ENCODE measurements at regions not wholly inside any gene's neighbourhood (a gene's known extent, or its start where the extent isn't known, plus 50 kb on each side); places are given as distances from the start of the nearest gene placed in this dataset.

DNA sequence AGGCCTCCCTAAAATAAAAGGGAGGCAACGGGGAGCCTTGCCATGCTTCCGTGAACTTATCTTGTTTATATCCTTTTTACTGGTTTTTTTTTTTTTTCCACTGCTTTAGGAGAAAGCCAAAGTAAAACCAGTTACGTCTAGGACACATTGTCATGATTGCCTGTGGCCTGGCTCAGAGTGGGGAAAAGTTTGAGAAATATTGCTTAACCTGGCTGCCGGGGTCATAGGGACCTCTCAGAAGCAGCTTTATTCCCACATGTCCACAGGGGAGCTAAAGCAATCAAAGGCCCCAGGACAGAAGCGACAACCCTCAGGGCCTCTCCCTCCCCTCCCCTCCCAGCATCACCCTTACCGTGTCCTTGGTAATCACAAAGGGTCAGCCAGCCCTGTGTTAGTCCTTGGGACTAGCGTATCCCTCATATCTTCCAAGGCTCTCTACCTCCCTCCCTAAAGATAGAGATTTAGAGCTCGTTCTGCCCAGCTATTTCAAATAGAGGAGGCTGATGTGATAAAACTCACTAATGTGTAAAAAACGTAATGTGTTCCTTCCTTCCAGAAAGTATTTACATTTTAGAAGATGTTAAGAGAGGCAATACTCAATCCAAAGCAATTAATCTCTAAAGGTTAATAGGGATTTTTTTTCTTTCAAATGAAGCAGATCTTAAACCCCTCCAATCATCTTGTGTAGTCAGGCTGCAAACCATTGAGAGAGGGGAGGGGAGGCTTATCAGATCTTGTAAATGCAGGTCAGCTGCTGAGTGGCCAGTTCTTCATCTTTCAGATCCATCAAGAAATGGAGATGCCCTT lies 64.8 kb upstream of the PRKAR2B start:
- H3K4me3 Mint-ChIP-seq, result no peak overlapping the region
- Histone ChIP-seq H3K4me3 (ENCODE audit: control extremely low read depth in 1 of 5, extremely low read depth in 1 of 5, insufficient read depth in 1 of 5, low read depth in 2 of 5, low read length in 4 of 5) (no peak overlapping the region), H3K27me3 (replicated peaks in 1 of 4; ENCODE audit: control extremely low read depth in 1 of 4, control insufficient read depth in 3 of 4, insufficient read depth in 4 of 4, low read length in 3 of 4) (no peaks in the 10 kb centered on the region), H3K9me3 (ENCODE audit: control extremely low read depth in 1 of 3, control insufficient read depth in 2 of 3, insufficient read depth in 1 of 3, low read length in 2 of 3) (no peaks in the 10 kb centered on the region), H3K9ac (ENCODE audit: low read length) (no peak overlapping the region), H3K4me2 (replicated peaks; ENCODE audit: low read depth, low read length, poor library complexity, severe bottlenecking) (no peak overlapping the region), H2AFZ (ENCODE audit: insufficient read depth, low read depth, low read length, poor library complexity, severe bottlenecking) (no peak overlapping the region), H3K27ac (ENCODE audit: low read length in 2 of 2) (no peak overlapping the region), H4K20me1 (ENCODE audit: control insufficient read depth, insufficient read depth, low read length, poor library complexity, severe bottlenecking) (no peaks in the 10 kb centered on the region), H3K79me2 (ENCODE audit: control insufficient read depth, insufficient read depth, low read length) (no peaks in the 10 kb centered on the region), H3K36me3 (replicated peaks in 1 of 2; ENCODE audit: control extremely low read depth in 1 of 2, control insufficient read depth in 1 of 2, extremely low read depth in 1 of 2, insufficient read depth in 2 of 2, low read length in 1 of 2) (no peaks in the 10 kb centered on the region), H3K4me1 (ENCODE audit: control insufficient read depth in 2 of 2, insufficient read depth in 2 of 2, low read length in 2 of 2) (no peaks in the 10 kb centered on the region)
- CTCF ChIA-PET, result no interaction called here
- POLR2A ChIA-PET, result no interaction called here
- no peak for ATAC-seq (ENCODE audit: low read depth)
- WGBS (ENCODE audit: insufficient coverage), result 100% methylated on average over 2 of the region's 9 CpGs
- TF ChIP-seq CTCF (IDR thresholded peaks at IDR 0.05) (no peak), EZH2 (IDR thresholded peaks at IDR 0.05; ENCODE audit: borderline replicate concordance, insufficient read depth, low read depth, low read length, poor library complexity, severe bottlenecking) (no peak)
- H3K4me1 Mint-ChIP-seq, result no peaks in the 10 kb centered on the region
- DNase-seq, result no peak
- intact Hi-C loops (cut with micrococcal nuclease), result no loop called here
- H3K27me3 Mint-ChIP-seq, result no peaks in the 10 kb centered on the region
- no peak overlapping the region for H3K27ac Mint-ChIP-seq
- no peaks in the 10 kb centered on the region for H3K9me3 Mint-ChIP-seq (ENCODE audit: insufficient read depth)

GRCh38 chr7:106980358-106980685 lies 64.2 kb upstream of the PRKAR2B start:
- no peaks in the 10 kb centered on the region for H4K20me1 ChIP-seq (ENCODE audit: control insufficient read depth, insufficient read depth, low read length, poor library complexity, severe bottlenecking)
- no peak for DNase-seq
- POLR2A ChIA-PET, result no interaction called here
- TF ChIP-seq EZH2 (IDR thresholded peaks at IDR 0.05; ENCODE audit: borderline replicate concordance, insufficient read depth, low read depth, low read length, poor library complexity, severe bottlenecking) (no peak), CTCF (IDR thresholded peaks at IDR 0.05) (no peak)
- H3K27ac Mint-ChIP-seq, result no peak overlapping the region
- H3K79me2 ChIP-seq (ENCODE audit: control insufficient read depth, insufficient read depth, low read length), result no peaks in the 10 kb centered on the region
- CTCF ChIA-PET, result no interaction called here
- H2AFZ ChIP-seq (ENCODE audit: insufficient read depth, low read depth, low read length, poor library complexity, severe bottlenecking), result no peak overlapping the region
- no peaks in the 10 kb centered on the region for H3K27me3 Mint-ChIP-seq
- no peaks in the 10 kb centered on the region for H3K36me3 ChIP-seq (replicated peaks in 1 of 2; ENCODE audit: control extremely low read depth in 1 of 2, control insufficient read depth in 1 of 2, extremely low read depth in 1 of 2, insufficient read depth in 2 of 2, low read length in 1 of 2)
- no peak overlapping the region for H3K27ac ChIP-seq (ENCODE audit: low read length in 2 of 2)
- H3K4me2 ChIP-seq (replicated peaks; ENCODE audit: low read depth, low read length, poor library complexity, severe bottlenecking), result no peak overlapping the region
- no peaks in the 10 kb centered on the region for H3K4me1 Mint-ChIP-seq
- no peak for ATAC-seq (ENCODE audit: low read depth)
- no peak overlapping the region for H3K4me3 ChIP-seq (ENCODE audit: control extremely low read depth in 1 of 5, extremely low read depth in 1 of 5, insufficient read depth in 1 of 5, low read depth in 2 of 5, low read length in 4 of 5)
- H3K9me3 Mint-ChIP-seq (ENCODE audit: insufficient read depth), result no peaks in the 10 kb centered on the region
- H3K4me3 Mint-ChIP-seq, result no peak overlapping the region
- WGBS (ENCODE audit: insufficient coverage), result 100% methylated on average over 2 of the region's 3 CpGs
- intact Hi-C loops (cut with micrococcal nuclease), result no loop called here
- H3K27me3 ChIP-seq (replicated peaks in 1 of 4; ENCODE audit: control extremely low read depth in 1 of 4, control insufficient read depth in 3 of 4, insufficient read depth in 4 of 4, low read length in 3 of 4), result no peaks in the 10 kb centered on the region
- no peak overlapping the region for H3K9ac ChIP-seq (ENCODE audit: low read length)
- no peaks in the 10 kb centered on the region for H3K4me1 ChIP-seq (ENCODE audit: control insufficient read depth in 2 of 2, insufficient read depth in 2 of 2, low read length in 2 of 2)
- no peaks in the 10 kb centered on the region for H3K9me3 ChIP-seq (ENCODE audit: control extremely low read depth in 1 of 3, control insufficient read depth in 2 of 3, insufficient read depth in 1 of 3, low read length in 2 of 3)
